Panc1 (cell line): ENCODE measurements at regions not wholly inside any gene's neighbourhood (a gene's known extent, or its start where the extent isn't known, plus 50 kb on each side); places are given as distances from the start of the nearest gene placed in this dataset.

Experiments used
- CTCF ChIP-seq: fragments of 450-650 bp; IDR thresholded peaks from 2 replicates; pipeline ENCODE4 v1.5.1; 2017; ENCODE audit warnings: mild to moderate bottlenecking
- POLR2AphosphoS5 ChIP-seq: IDR thresholded peaks from 2 replicates; pipeline ENCODE4 v1.6.1; 2012; ENCODE audit warnings: mild to moderate bottlenecking, low read depth, low read length, moderate library complexity
- REST ChIP-seq, 2 experiments: IDR thresholded peaks; 2 replicates each; pipeline ENCODE4 v1.6.1; 2011 to 2012; ENCODE audit warnings: low read depth in 2 of 2, control low read depth in 1 of 2, low read length in 1 of 2, mild to moderate bottlenecking in 1 of 2, moderate library complexity in 1 of 2; ENCODE audit not compliant: insufficient read depth in 1 of 2
- SIN3A ChIP-seq: IDR thresholded peaks from 2 replicates; pipeline ENCODE4 v1.6.1; 2012; ENCODE audit warnings: low read depth, mild to moderate bottlenecking, low read length, moderate library complexity, borderline replicate concordance; ENCODE audit not compliant: insufficient read depth
- TCF7L2 ChIP-seq: IDR thresholded peaks from 2 replicates; pipeline ENCODE4 v1.6.1; 2011; ENCODE audit warnings: mild to moderate bottlenecking, low read depth, low read length, inconsistent platforms

DNA sequence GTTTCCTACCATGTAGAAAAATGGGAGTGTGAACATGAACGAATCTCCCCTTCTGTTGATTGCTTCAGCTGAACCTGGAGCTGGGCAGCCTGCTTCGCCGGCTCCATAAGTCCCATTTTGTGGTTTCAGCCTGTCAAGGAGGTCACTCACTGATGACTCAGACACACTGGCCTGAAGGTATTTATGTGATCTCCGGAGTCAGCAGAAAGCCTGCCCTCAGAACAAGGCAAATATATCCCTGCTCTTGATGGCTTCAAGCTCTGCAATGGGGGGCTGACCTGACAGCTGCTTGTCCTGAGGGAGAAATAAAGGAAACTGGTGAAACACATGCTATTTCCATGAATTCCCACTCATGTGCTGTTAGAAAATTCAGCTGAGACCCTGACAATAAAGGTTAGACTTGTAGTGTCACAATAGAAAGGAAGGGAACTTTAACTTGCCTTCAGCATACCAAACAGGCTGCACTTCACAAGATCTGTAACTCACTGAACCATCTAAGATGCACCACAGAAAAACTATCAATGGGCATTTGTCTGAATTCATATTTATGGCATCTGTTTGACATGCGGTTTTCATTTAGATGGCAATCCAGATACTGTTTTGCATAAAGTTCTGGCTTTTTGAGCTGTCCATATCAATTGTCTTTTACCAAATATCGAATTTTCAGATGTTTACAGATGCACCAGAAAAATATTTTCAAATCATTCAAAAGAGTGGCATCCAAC is 282.0 kb upstream of the VEPH1 start:
- no peak for TF ChIP-seq CTCF
- no peak for TF ChIP-seq REST (IDR thresholded peaks at IDR 0.05; ENCODE audit: insufficient read depth in 1 of 2, low read depth in 2 of 2, low read length in 1 of 2)
- no peak; the same call in 1 of the 2 replicates for TF ChIP-seq TCF7L2
- TF ChIP-seq SIN3A: no peak
- no peak for TF ChIP-seq POLR2AphosphoS5
